Panc1 (cell line): ENCODE measurements at regions not wholly inside any gene's neighbourhood (a gene's known extent, or its start where the extent isn't known, plus 50 kb on each side); places are given as distances from the start of the nearest gene placed in this dataset.
"Not testable (repeated sequence)": the region's sequence is repeated elsewhere in the genome, so short reads cannot be mapped to it uniquely, and the experiment has no call there.

ENCODE experiments used
- POLR2AphosphoS5 ChIP-seq: IDR thresholded peaks from 2 replicates; pipeline ENCODE4 v1.6.1; 2012; ENCODE audit warnings: mild to moderate bottlenecking, low read depth, low read length, moderate library complexity
- REST ChIP-seq, 2 experiments: IDR thresholded peaks; 2 replicates each; pipeline ENCODE4 v1.6.1; 2011 to 2012; ENCODE audit warnings: low read depth in 2 of 2, control low read depth in 1 of 2, low read length in 1 of 2, mild to moderate bottlenecking in 1 of 2, moderate library complexity in 1 of 2; ENCODE audit not compliant: insufficient read depth in 1 of 2
- SIN3A ChIP-seq: IDR thresholded peaks from 2 replicates; pipeline ENCODE4 v1.6.1; 2012; ENCODE audit warnings: low read depth, mild to moderate bottlenecking, low read length, moderate library complexity, borderline replicate concordance; ENCODE audit not compliant: insufficient read depth
- TCF7L2 ChIP-seq: IDR thresholded peaks from 2 replicates; pipeline ENCODE4 v1.6.1; 2011; ENCODE audit warnings: mild to moderate bottlenecking, low read depth, low read length, inconsistent platforms
- TF ChIP-seq, protein P1 (sequence below): fragments of 450-650 bp; IDR thresholded peaks from 2 replicates; pipeline ENCODE4 v1.5.1; 2017; ENCODE audit warnings: mild to moderate bottlenecking

GRCh38 chr10:48055395-48055794, 55.8 kb upstream of the FAM25C start:
- TF ChIP-seq, protein P1, sequence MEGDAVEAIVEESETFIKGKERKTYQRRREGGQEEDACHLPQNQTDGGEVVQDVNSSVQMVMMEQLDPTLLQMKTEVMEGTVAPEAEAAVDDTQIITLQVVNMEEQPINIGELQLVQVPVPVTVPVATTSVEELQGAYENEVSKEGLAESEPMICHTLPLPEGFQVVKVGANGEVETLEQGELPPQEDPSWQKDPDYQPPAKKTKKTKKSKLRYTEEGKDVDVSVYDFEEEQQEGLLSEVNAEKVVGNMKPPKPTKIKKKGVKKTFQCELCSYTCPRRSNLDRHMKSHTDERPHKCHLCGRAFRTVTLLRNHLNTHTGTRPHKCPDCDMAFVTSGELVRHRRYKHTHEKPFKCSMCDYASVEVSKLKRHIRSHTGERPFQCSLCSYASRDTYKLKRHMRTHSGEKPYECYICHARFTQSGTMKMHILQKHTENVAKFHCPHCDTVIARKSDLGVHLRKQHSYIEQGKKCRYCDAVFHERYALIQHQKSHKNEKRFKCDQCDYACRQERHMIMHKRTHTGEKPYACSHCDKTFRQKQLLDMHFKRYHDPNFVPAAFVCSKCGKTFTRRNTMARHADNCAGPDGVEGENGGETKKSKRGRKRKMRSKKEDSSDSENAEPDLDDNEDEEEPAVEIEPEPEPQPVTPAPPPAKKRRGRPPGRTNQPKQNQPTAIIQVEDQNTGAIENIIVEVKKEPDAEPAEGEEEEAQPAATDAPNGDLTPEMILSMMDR: not testable (repeated sequence)
- not testable (repeated sequence) for TF ChIP-seq TCF7L2; REST (IDR thresholded peaks at IDR 0.05; ENCODE audit: insufficient read depth in 1 of 2, low read depth in 2 of 2, low read length in 1 of 2); POLR2AphosphoS5; SIN3A
